SJSA1 (cell line): ENCODE measurements at regions not wholly inside any gene's neighbourhood (a gene's known extent, or its start where the extent isn't known, plus 50 kb on each side); places are given as distances from the start of the nearest gene placed in this dataset.

ENCODE experiments used
- DNase-seq, 2 experiments: peaks; one replicate each; pipeline ENCODE4 v3.0.0-alpha.2; 2015 to 2020; ENCODE audit warnings: low spot score in 2 of 2, low read depth in 1 of 2
- H3K27ac ChIP-seq: fragments of 250-450 bp; sonication (Bioruptor Pico); 2 replicates; pipeline ENCODE4 v1.5.1; 2020; ENCODE audit warnings: mild to moderate bottlenecking, moderate library complexity
- H3K27me3 ChIP-seq: fragments of 250-450 bp; sonication (Bioruptor Pico); replicated peaks from 2 replicates; pipeline ENCODE4 v1.5.1; 2020; ENCODE audit warnings: mild to moderate bottlenecking, moderate library complexity
- H3K36me3 ChIP-seq: fragments of 250-450 bp; sonication (Bioruptor Pico); 2 replicates; pipeline ENCODE4 v1.5.1; 2020; ENCODE audit warnings: mild to moderate bottlenecking
- H3K4me1 ChIP-seq: fragments of 250-450 bp; sonication (Bioruptor Pico); replicated peaks from 2 replicates; pipeline ENCODE4 v1.6.1; 2021; ENCODE audit warnings: mild to moderate bottlenecking
- H3K4me3 ChIP-seq: fragments of 250-450 bp; sonication (Bioruptor Pico); 2 replicates; pipeline ENCODE4 v1.5.1; 2020; ENCODE audit warnings: mild to moderate bottlenecking
- H3K9me3 ChIP-seq: fragments of 250-450 bp; sonication (Bioruptor Pico); replicated peaks from 2 replicates; pipeline ENCODE4 v1.5.1; 2020; ENCODE audit warnings: mild to moderate bottlenecking

- H3K4me3 ChIP-seq, result no peak overlapping the region
- no peaks in the 10 kb centered on the region for H3K27me3 ChIP-seq
- DNase-seq, result no peak
- no peak overlapping the region for H3K27ac ChIP-seq
- no peaks in the 10 kb centered on the region for H3K36me3 ChIP-seq
- H3K9me3 ChIP-seq, result no peaks in the 10 kb centered on the region
- no peaks in the 10 kb centered on the region for H3K4me1 ChIP-seq
These were observed 52.5 kb upstream of the SPTLC3 start for GRCh38 chr20:12956303-12956702.

- Histone ChIP-seq H3K27me3 (0 out of 2 replicates have a peak, but pooled peaks cover 6% of the 10 kb centered on the region), H3K4me3 (no peak overlapping the region), H3K36me3 (no peaks in the 10 kb centered on the region), H3K4me1 (no peaks in the 10 kb centered on the region), H3K27ac (no peak overlapping the region), H3K9me3 (no peaks in the 10 kb centered on the region)
- no peak for DNase-seq
These were observed 50.8 kb upstream of the SPTLC3 start for GRCh38 chr20:12957968-12958367.
